ENCODE measurements at regions not wholly inside any gene's neighbourhood (a gene's known extent, or its start where the extent isn't known, plus 50 kb on each side); places are given as distances from the start of the nearest gene placed in this dataset.

- no peak for TF ChIP-seq CTCF (IDR thresholded peaks at IDR 0.05)
These were observed 766.5 kb downstream of the METTL15 start for GRCh38 chr11:28874706-28875105.

- TF ChIP-seq CTCF (IDR thresholded peaks at IDR 0.05) = no peak
These were observed 762.9 kb downstream of the METTL15 start for GRCh38 chr11:28871090-28871489.

GRCh38 chr11:28863422-28863821 lies 755.2 kb downstream of the METTL15 start:
- no peak for TF ChIP-seq CTCF (IDR thresholded peaks at IDR 0.05)

GRCh38 chr11:28860893-28861292 lies 752.7 kb downstream of the METTL15 start:
- no peak for TF ChIP-seq CTCF (IDR thresholded peaks at IDR 0.05)

GRCh38 chr11:28858076-28858475 lies 749.9 kb downstream of the METTL15 start:
- TF ChIP-seq CTCF (IDR thresholded peaks at IDR 0.05) = no peak

GRCh38 chr11:28849053-28849452 lies 740.9 kb downstream of the METTL15 start:
- TF ChIP-seq CTCF (IDR thresholded peaks at IDR 0.05) = no peak

- TF ChIP-seq CTCF (IDR thresholded peaks at IDR 0.05) = no peak
These were observed 734.5 kb downstream of the METTL15 start for GRCh38 chr11:28842716-28843115.

GRCh38 chr11:28838741-28839140 lies 730.6 kb downstream of the METTL15 start:
- TF ChIP-seq CTCF (IDR thresholded peaks at IDR 0.05) = no peak

Measured in LNCAP (cell line).